Adrenal gland (tissue), 5 donors: ENCODE measurements at regions not wholly inside any gene's neighbourhood (a gene's known extent, or its start where the extent isn't known, plus 50 kb on each side); places are given as distances from the start of the nearest gene placed in this dataset.

Experiments used
- CTCF ChIP-seq, 6 experiments: fragments of 450-650 bp in 4 of 6; fragments of 200-600 bp in 2 of 6; sonication (generic) in 1 of 6; IDR thresholded peaks; 1 replicate in 5 of 6; 2 replicates in 1 of 6; pipeline versions ENCODE4 v1.5.1 to v1.8.0; 2016 to 2021; ENCODE audit warnings: antibody characterized with exemption in 6 of 6, mild to moderate bottlenecking in 2 of 6, moderate library complexity in 1 of 6
- POLR2A ChIP-seq, 2 donors: fragments of 450-650 bp; IDR thresholded peaks; one replicate each; pipeline ENCODE4 v1.6.1; 2017; ENCODE audit warnings: antibody characterized with exemption in 2 of 2, mild to moderate bottlenecking in 2 of 2, moderate library complexity in 1 of 2
- donor health status: DM: no; HTN: no; CAD: no.

GRCh38 chr12:29882846-29883245 lies 99.1 kb upstream of the TMTC1 start:
- TF ChIP-seq CTCF (IDR thresholded peaks at IDR 0.05) (no peak), POLR2A (IDR thresholded peaks at IDR 0.05) (no peak)
